ENCODE measurements at regions not wholly inside any gene's neighbourhood (a gene's known extent, or its start where the extent isn't known, plus 50 kb on each side); places are given as distances from the start of the nearest gene placed in this dataset.

GRCh38 chr10:120984221-120984620 lies 133.1 kb downstream of the WDR11 start:
- H4K20me1 ChIP-seq (ENCODE audit: insufficient read depth, low read length): no peaks in the 10 kb centered on the region
- H3K4me2 ChIP-seq (ENCODE audit: low read length): no peak overlapping the region
- DNase-seq (ENCODE audit: low read depth): no peak
- Mint-ChIP-seq H3K9me3 (ENCODE audit: unreplicated experiment) (peaks cover 18% of the 10 kb centered on the region), H3K36me3 (ENCODE audit: low read depth, unreplicated experiment) (peaks cover 3% of the 10 kb centered on the region), H3K4me3 (ENCODE audit: unreplicated experiment) (no peak overlapping the region), H3K4me1 (ENCODE audit: low read depth, unreplicated experiment) (peaks cover 6% of the 10 kb centered on the region), H3K27me3 (ENCODE audit: low read depth, unreplicated experiment) (peaks cover 20% of the 10 kb centered on the region), H3K27ac (ENCODE audit: unreplicated experiment) (no peak overlapping the region)
- no peak for FAIRE-seq
- no peaks in the 10 kb centered on the region for H3K9me3 ChIP-seq (ENCODE audit: insufficient read depth, low read depth, low read length)
- H3K4me3 ChIP-seq (ENCODE audit: insufficient read depth, low read depth, low read length): no peak overlapping the region
- TF ChIP-seq CTCF (IDR thresholded peaks at IDR 0.05; ENCODE audit: insufficient read depth, low read depth, low read length): no peak
- no peak for TF ChIP-seq EZH2 (IDR thresholded peaks at IDR 0.05; ENCODE audit: insufficient read depth, low read length)
- H3K4me1 ChIP-seq (ENCODE audit: insufficient read depth, low read length): peaks cover 2% of the 10 kb centered on the region
- H3K9ac ChIP-seq (ENCODE audit: low read length): no peak overlapping the region
- peaks cover 3% of the 10 kb centered on the region for H3K27me3 ChIP-seq (ENCODE audit: insufficient read depth, low read length)
- no peak overlapping the region for H2AFZ ChIP-seq (ENCODE audit: low read depth, low read length)
- no peaks in the 10 kb centered on the region for H3K79me2 ChIP-seq (ENCODE audit: insufficient read depth, low read length)
- H3K36me3 ChIP-seq (ENCODE audit: insufficient read depth, low read length): no peaks in the 10 kb centered on the region
- no peak overlapping the region for H3K27ac ChIP-seq (ENCODE audit: low read depth, low read length)

- no peaks in the 10 kb centered on the region for H4K20me1 ChIP-seq (ENCODE audit: insufficient read depth, low read length)
- no peak for FAIRE-seq
- H3K9me3 Mint-ChIP-seq (ENCODE audit: unreplicated experiment): peaks cover 28% of the 10 kb centered on the region
Observed at GRCh38 chr10:120987359-120987758, 136.2 kb downstream of the WDR11 start.

More at GRCh38 chr10:120987359-120987758, 136.2 kb downstream of the WDR11 start:
- peaks cover 2% of the 10 kb centered on the region for H3K4me1 Mint-ChIP-seq (ENCODE audit: low read depth, unreplicated experiment)
- Histone ChIP-seq H3K9ac (ENCODE audit: low read length) (no peak overlapping the region), H3K4me3 (ENCODE audit: insufficient read depth, low read depth, low read length) (no peak overlapping the region), H3K4me1 (ENCODE audit: insufficient read depth, low read length) (no peaks in the 10 kb centered on the region), H3K4me2 (ENCODE audit: low read length) (no peak overlapping the region), H3K27ac (ENCODE audit: low read depth, low read length) (no peak overlapping the region), H3K9me3 (ENCODE audit: insufficient read depth, low read depth, low read length) (peaks cover 9% of the 10 kb centered on the region), H3K27me3 (ENCODE audit: insufficient read depth, low read length) (no peaks in the 10 kb centered on the region), H3K79me2 (ENCODE audit: insufficient read depth, low read length) (no peaks in the 10 kb centered on the region), H3K36me3 (ENCODE audit: insufficient read depth, low read length) (no peaks in the 10 kb centered on the region), H2AFZ (ENCODE audit: low read depth, low read length) (no peak overlapping the region)
- H3K27ac Mint-ChIP-seq (ENCODE audit: unreplicated experiment): no peak overlapping the region
- TF ChIP-seq CTCF (IDR thresholded peaks at IDR 0.05; ENCODE audit: insufficient read depth, low read depth, low read length): no peak
- TF ChIP-seq EZH2 (IDR thresholded peaks at IDR 0.05; ENCODE audit: insufficient read depth, low read length): no peak
- H3K27me3 Mint-ChIP-seq (ENCODE audit: low read depth, unreplicated experiment): peaks cover 10% of the 10 kb centered on the region
- no peak overlapping the region for H3K4me3 Mint-ChIP-seq (ENCODE audit: unreplicated experiment)
- peaks cover 3% of the 10 kb centered on the region for H3K36me3 Mint-ChIP-seq (ENCODE audit: low read depth, unreplicated experiment)
- no peak for DNase-seq (ENCODE audit: low read depth)

All from astrocyte (in vitro differentiated cells and primary cell).